H1 (cell line): ENCODE measurements at regions not wholly inside any gene's neighbourhood (a gene's known extent, or its start where the extent isn't known, plus 50 kb on each side); places are given as distances from the start of the nearest gene placed in this dataset.

Experiments used
- TAF1 ChIP-seq: IDR thresholded peaks from 2 replicates; pipeline ENCODE4 v1.6.1; 2011; ENCODE audit warnings: mild to moderate bottlenecking, low read depth, low read length
- TAF7 ChIP-seq: optimal IDR thresholded peaks from 2 replicates; pipeline ENCODE3; 2011; ENCODE audit warnings: low read depth, mild to moderate bottlenecking, inconsistent platforms, low read length, moderate library complexity, borderline replicate concordance
- TBP ChIP-seq: IDR thresholded peaks from 2 replicates; pipeline ENCODE4 v1.6.1; 2011; ENCODE audit warnings: low read depth, low read length, improper control_type of control experiment

DNA sequence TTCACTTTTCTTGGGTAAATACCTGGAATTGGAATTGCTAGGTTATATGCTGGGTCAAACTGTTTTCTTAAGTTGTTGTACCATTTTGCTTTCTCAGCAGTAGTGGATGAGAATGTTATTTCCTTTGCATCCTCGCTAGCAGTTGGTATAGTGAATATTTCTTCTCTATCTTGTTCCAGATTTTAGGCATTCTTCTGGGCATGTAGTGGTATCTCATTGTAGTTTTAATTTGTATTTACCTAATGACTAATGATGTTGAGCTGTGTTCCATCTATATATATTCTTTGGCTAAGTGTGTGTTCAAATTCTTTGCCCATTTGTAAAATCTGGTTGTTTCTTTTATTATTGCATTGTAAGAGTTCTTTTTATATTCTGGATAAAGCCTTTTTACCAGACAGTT, 333.3 kb downstream of the MAT2B start (continued):
- no peak for TF ChIP-seq TAF1
- TF ChIP-seq TBP, result no peak
- TF ChIP-seq TAF7, result no peak
- TF ChIP-seq, all 59 proteins: peak for 0
